LHCN-M2 (cell line): ENCODE measurements at regions not wholly inside any gene's neighbourhood (a gene's known extent, or its start where the extent isn't known, plus 50 kb on each side); places are given as distances from the start of the nearest gene placed in this dataset.

ENCODE experiments used
- DNase-seq: peaks from one replicate; pipeline ENCODE4 v3.0.0-alpha.2; 2012; ENCODE audit warnings: low read depth

- no peak for DNase-seq
Observed at GRCh38 chr1:168782559-168783116, 53.6 kb upstream of the DPT start.

- DNase-seq, result peak; percentile 69
Observed at GRCh38 chr1:168783458-168784210, 54.6 kb upstream of the DPT start.

GRCh38 chr1:168786476-168787330 is 57.7 kb upstream of the DPT start:
- DNase-seq, result peak; percentile 14

- DNase-seq, result no peak
Observed at GRCh38 chr1:168788258-168788657, 59.3 kb upstream of the DPT start.

- DNase-seq, result no peak
Observed at GRCh38 chr1:168789501-168789900, 60.5 kb upstream of the DPT start.

GRCh38 chr1:168792142-168792541 is 63.1 kb upstream of the DPT start:
- no peak for DNase-seq

GRCh38 chr1:168792592-168793125 is 63.7 kb upstream of the DPT start:
- no peak for DNase-seq

- peak; percentile 8 for DNase-seq
Observed at GRCh38 chr1:168794057-168794456, 65.1 kb upstream of the DPT start.

GRCh38 chr1:168795681-168796080 is 66.7 kb upstream of the DPT start:
- DNase-seq, result no peak

GRCh38 chr1:168799927-168800605 is 71.1 kb upstream of the DPT start:
- DNase-seq, result no peak

- no peak for DNase-seq
Observed at GRCh38 chr1:168801032-168801745, 72.2 kb upstream of the DPT start.

GRCh38 chr1:168803806-168804510 is 75.0 kb upstream of the DPT start:
- no peak for DNase-seq

GRCh38 chr1:168806952-168807351 is 77.9 kb upstream of the DPT start:
- no peak for DNase-seq

- no peak for DNase-seq
Observed at GRCh38 chr1:168811176-168811575, 82.2 kb upstream of the DPT start.

- no peak for DNase-seq
Observed at GRCh38 chr1:168819668-168820067, 90.7 kb upstream of the DPT start.

- DNase-seq, result no peak
Observed at GRCh38 chr1:168821434-168821833, 92.4 kb upstream of the DPT start.

GRCh38 chr1:168822911-168823310 is 93.9 kb upstream of the DPT start:
- DNase-seq, result no peak

- no peak for DNase-seq
Observed at GRCh38 chr1:168823988-168824387, 95.0 kb upstream of the DPT start.

- no peak for DNase-seq
Observed at GRCh38 chr1:168824418-168825065, 95.5 kb upstream of the DPT start.

- no peak for DNase-seq
Observed at GRCh38 chr1:168825129-168825528, 96.1 kb upstream of the DPT start.
